ENCODE measurements at regions not wholly inside any gene's neighbourhood (a gene's known extent, or its start where the extent isn't known, plus 50 kb on each side); places are given as distances from the start of the nearest gene placed in this dataset.

- Histone ChIP-seq H3K27ac (no peak overlapping the region), H3K4me3 (no peak overlapping the region), H3K27me3 (no peaks in the 10 kb centered on the region), H3K9me3 (no peaks in the 10 kb centered on the region), H3K36me3 (no peaks in the 10 kb centered on the region), H3K4me1 (peaks cover 0 to 12% of the 10 kb centered on the region in 2 donors)
- TF ChIP-seq CTCF (IDR thresholded peaks at IDR 0.05): no peak
- no peak for DNase-seq (ENCODE audit: low spot score)
Observed at GRCh38 chr13:31048521-31048920, 113.2 kb downstream of the HSPH1 start.

GRCh38 chr13:31046711-31047279 lies 114.3 kb downstream of the TEX26 start:
- no peak for TF ChIP-seq CTCF (IDR thresholded peaks at IDR 0.05)
- Histone ChIP-seq H3K9me3 (no peaks in the 10 kb centered on the region), H3K4me1 (peaks cover 0 to 12% of the 10 kb centered on the region in 2 donors), H3K36me3 (no peaks in the 10 kb centered on the region), H3K4me3 (no peak overlapping the region), H3K27me3 (no peaks in the 10 kb centered on the region), H3K27ac (no peak overlapping the region)
- no peak for DNase-seq (ENCODE audit: low spot score)

GRCh38 chr13:31045286-31046081 lies 113.0 kb downstream of the TEX26 start:
- no peak for TF ChIP-seq CTCF (IDR thresholded peaks at IDR 0.05)
- peaks cover 0 to 12% of the 10 kb centered on the region in 2 donors for H3K4me1 ChIP-seq
- DNase-seq (ENCODE audit: low spot score): peak; percentile 65
- H3K27me3 ChIP-seq: no peaks in the 10 kb centered on the region
- H3K36me3 ChIP-seq: no peaks in the 10 kb centered on the region
- H3K9me3 ChIP-seq: no peaks in the 10 kb centered on the region
- peak overlapping the region in 1 of 2 donors; percentile 44 for H3K27ac ChIP-seq
- H3K4me3 ChIP-seq: no peak overlapping the region

- Histone ChIP-seq H3K27ac (no peak overlapping the region), H3K9me3 (no peaks in the 10 kb centered on the region), H3K27me3 (no peaks in the 10 kb centered on the region), H3K4me3 (no peak overlapping the region), H3K4me1 (peaks cover 0 to 12% of the 10 kb centered on the region in 2 donors), H3K36me3 (no peaks in the 10 kb centered on the region)
- TF ChIP-seq CTCF (IDR thresholded peaks at IDR 0.05): peak; percentile 90 to 96
- DNase-seq (ENCODE audit: low spot score): peak; percentile 87
Observed at GRCh38 chr13:31044364-31045285, 112.2 kb downstream of the TEX26 start.

- Histone ChIP-seq H3K27ac (no peak overlapping the region), H3K9me3 (no peaks in the 10 kb centered on the region), H3K4me1 (peaks cover 0 to 12% of the 10 kb centered on the region in 2 donors), H3K27me3 (no peaks in the 10 kb centered on the region), H3K36me3 (no peaks in the 10 kb centered on the region), H3K4me3 (no peak overlapping the region)
- TF ChIP-seq CTCF (IDR thresholded peaks at IDR 0.05): no peak
- no peak for DNase-seq (ENCODE audit: low spot score)
Observed at GRCh38 chr13:31043957-31044356, 111.5 kb downstream of the TEX26 start.
